Mesodermal cell (in vitro differentiated cells): ENCODE measurements at regions not wholly inside any gene's neighbourhood (a gene's known extent, or its start where the extent isn't known, plus 50 kb on each side); places are given as distances from the start of the nearest gene placed in this dataset.
"Not testable (repeated sequence)": the region's sequence is repeated elsewhere in the genome, so short reads cannot be mapped to it uniquely, and the experiment has no call there.

ENCODE experiments used
- H3K27ac ChIP-seq: 2 replicates; pipeline ENCODE4 v1.7.0; 2013; ENCODE audit warnings: mild to moderate bottlenecking, low read depth, low read length, moderate library complexity; ENCODE audit not compliant: severe bottlenecking
- H3K36me3 ChIP-seq: 2 replicates; pipeline ENCODE4 v1.7.1; 2013; ENCODE audit warnings: mild to moderate bottlenecking, low read length, moderate library complexity; ENCODE audit not compliant: control insufficient read depth, insufficient read depth
- H3K4me1 ChIP-seq: one replicate; pipeline ENCODE4 v1.7.1; 2013; ENCODE audit warnings: mild to moderate bottlenecking, low read length; ENCODE audit not compliant: insufficient read depth, control insufficient read depth, poor library complexity, severe bottlenecking
- H3K4me3 ChIP-seq: 2 replicates; pipeline ENCODE4 v1.7.0; 2013; ENCODE audit warnings: low read length, control low read depth, mild to moderate bottlenecking; ENCODE audit not compliant: insufficient read depth, poor library complexity, severe bottlenecking; ENCODE audit errors: extremely low read depth
- H3K9me3 ChIP-seq: 2 replicates; pipeline ENCODE4 v1.7.1; 2013; ENCODE audit warnings: mild to moderate bottlenecking, low read length, moderate library complexity; ENCODE audit not compliant: control insufficient read depth
- WGBS, 2 experiments: methylation state at CpG; one replicate each; pipeline ENCODE4 v1.1.5; 2013; ENCODE audit warnings: missing lambda C conversion rate in 2 of 2; ENCODE audit not compliant: insufficient coverage in 2 of 2; 5-methylcytosine and 5-hydroxymethylcytosine counted together

- Histone ChIP-seq H3K9me3 (no peaks in the 10 kb centered on the region), H3K27ac (no peak overlapping the region), H3K4me1 (peaks cover 7% of the 10 kb centered on the region), H3K36me3 (no peaks in the 10 kb centered on the region), H3K4me3 (no peak overlapping the region)
- WGBS, 2 experiments: 100% methylated on average over 2 of the region's 2 CpGs; no CpG with 5 or more reads in 1 of the 2 experiments
Measured at GRCh38 chr2:116317111-116317510, 1497.4 kb upstream of the DDX18 start.

DNA sequence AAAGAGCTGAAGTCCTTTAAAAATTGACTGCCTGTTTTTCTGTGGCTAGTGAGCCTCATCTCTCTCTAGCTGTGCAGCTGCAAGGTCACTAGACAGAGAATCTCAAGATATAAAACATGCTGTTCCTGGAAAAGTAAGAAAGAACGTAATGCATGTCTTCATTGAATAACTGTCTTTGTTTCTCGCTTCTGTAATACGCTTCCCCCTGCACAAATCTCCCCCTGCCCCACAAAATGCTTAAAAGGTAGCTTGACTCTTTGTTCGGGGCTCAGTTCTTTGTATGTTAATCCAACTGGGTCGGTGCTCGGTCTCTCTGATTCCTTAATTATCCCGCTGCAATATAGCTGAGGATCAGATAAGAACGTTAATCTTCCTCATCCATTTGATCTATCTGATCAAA, 1495.9 kb upstream of the DDX18 start:
- H3K27ac ChIP-seq, H3K4me3 ChIP-seq: not testable (repeated sequence)
- WGBS, 2 experiments: 76 to 100% methylated on average over 3 of the region's 8 CpGs

DNA sequence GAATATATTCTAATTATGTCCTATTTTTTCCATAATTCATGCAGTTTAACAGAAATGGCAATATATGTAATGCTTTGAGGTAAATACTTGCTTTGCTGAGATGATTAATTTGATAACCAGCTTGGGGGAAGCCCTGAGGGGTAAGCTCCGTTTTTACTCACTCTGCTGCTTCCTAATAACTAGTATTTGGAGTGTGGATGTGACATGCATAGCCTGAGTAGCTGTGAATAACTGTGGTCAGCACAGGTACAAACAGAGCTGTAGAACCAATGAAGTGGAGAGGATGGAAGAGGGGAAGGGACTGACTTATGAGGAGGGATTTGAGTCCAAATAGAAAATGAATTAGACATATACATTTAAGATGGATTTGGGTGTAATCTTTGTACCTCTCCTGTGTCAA, 1495.5 kb upstream of the DDX18 start:
- H3K4me3 ChIP-seq: no peak overlapping the region
- WGBS, 2 experiments: no CpG with 5 or more reads among the region's 1 CpG
- no peaks in the 10 kb centered on the region for H3K36me3 ChIP-seq
- H3K4me1 ChIP-seq: peaks cover 7% of the 10 kb centered on the region
- no peaks in the 10 kb centered on the region for H3K9me3 ChIP-seq
- H3K27ac ChIP-seq: no peak overlapping the region

More for the DNA sequence above, 1495.9 kb upstream of the DDX18 start:
- not testable (repeated sequence) for H3K36me3 ChIP-seq, H3K9me3 ChIP-seq, H3K4me1 ChIP-seq

DNA sequence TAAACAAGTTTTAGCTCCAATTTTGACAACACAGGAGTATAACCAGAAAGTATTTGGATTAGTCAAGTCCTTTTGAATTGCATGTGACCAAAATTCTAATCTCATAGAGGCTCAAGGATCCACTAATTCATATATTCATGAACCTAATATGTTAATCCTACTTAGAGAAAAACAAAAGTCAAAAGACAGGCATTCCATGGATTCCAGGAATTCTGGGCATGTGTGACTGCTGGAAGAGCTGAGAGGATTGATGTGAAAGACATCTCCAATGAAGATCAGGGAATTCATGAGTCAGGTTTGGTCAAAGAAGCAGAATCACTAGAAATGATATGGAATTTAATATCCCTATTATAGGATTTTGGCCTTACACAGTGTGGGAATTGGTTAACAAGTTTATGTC, 1494.6 kb upstream of the DDX18 start:
- Histone ChIP-seq H3K36me3 (no peaks in the 10 kb centered on the region), H3K27ac (no peak overlapping the region), H3K4me3 (no peak overlapping the region), H3K9me3 (no peaks in the 10 kb centered on the region), H3K4me1 (peaks cover 7% of the 10 kb centered on the region)

- Histone ChIP-seq H3K36me3 (no peaks in the 10 kb centered on the region), H3K4me1 (no peaks in the 10 kb centered on the region), H3K27ac (no peak overlapping the region), H3K9me3 (no peaks in the 10 kb centered on the region), H3K4me3 (no peak overlapping the region)
- 86% methylated on average over 2 of the region's 3 CpGs; no CpG with 5 or more reads in 1 of the 2 experiments for WGBS, 2 experiments
Measured at GRCh38 chr2:116329280-116329679, 1485.2 kb upstream of the DDX18 start.

DNA sequence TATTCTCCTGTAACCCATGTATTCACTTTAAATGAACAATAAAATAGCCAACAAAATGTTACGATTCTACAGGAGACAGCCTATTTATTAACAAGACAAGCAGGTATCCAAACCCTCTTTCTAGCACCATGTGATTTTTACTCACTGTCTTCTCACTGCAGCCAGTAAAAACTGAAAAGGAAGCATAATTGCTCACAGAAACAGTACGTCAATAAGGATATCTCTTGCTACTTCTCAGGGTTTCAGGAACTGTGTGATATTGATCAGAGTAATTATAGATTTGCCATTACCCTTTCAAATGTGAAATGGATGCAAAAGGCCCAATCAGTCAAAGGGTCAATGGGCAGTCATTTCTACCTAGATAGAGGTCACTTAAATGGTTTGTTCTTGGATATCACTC, 1473.8 kb upstream of the DDX18 start:
- H3K4me1 ChIP-seq: no peaks in the 10 kb centered on the region
- no peaks in the 10 kb centered on the region for H3K9me3 ChIP-seq
- 89 to 100% methylated on average over 1 to 2 of the region's 2 CpGs for WGBS, 2 experiments
- no peak overlapping the region for H3K27ac ChIP-seq
- H3K4me3 ChIP-seq: no peak overlapping the region
- no peaks in the 10 kb centered on the region for H3K36me3 ChIP-seq

GRCh38 chr2:116366212-116366611, 1448.3 kb upstream of the DDX18 start:
- H3K9me3 ChIP-seq: no peaks in the 10 kb centered on the region
- H3K36me3 ChIP-seq: no peaks in the 10 kb centered on the region
- H3K4me1 ChIP-seq: no peaks in the 10 kb centered on the region
- 71 to 81% methylated on average over 1 to 2 of the region's 6 CpGs for WGBS, 2 experiments
- H3K27ac ChIP-seq: no peak overlapping the region
- no peak overlapping the region for H3K4me3 ChIP-seq

DNA sequence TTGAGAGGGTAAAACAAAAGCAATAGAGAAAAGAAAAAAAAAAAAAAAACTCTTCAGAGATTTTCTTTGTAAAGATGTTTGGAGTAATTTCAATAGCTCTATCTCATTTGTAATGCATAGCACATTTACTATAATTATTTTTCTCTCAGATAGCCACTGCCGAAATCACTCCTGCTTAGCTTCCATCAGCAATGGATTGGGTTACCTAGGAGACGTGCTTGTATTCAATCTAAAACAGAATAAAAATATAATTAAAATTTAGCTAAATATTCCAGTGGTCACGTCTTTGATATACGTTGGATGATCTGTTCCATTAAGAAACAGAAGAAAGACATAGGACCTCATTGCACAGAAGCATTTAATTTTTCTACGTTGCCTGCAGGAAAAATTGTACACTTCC, 1435.7 kb upstream of the DDX18 start:
- 100% methylated on average over 2 of the region's 5 CpGs for WGBS, 2 experiments
- Histone ChIP-seq H3K27ac (no peak overlapping the region), H3K4me1 (no peaks in the 10 kb centered on the region), H3K9me3 (no peaks in the 10 kb centered on the region), H3K4me3 (no peak overlapping the region), H3K36me3 (no peaks in the 10 kb centered on the region)

DNA sequence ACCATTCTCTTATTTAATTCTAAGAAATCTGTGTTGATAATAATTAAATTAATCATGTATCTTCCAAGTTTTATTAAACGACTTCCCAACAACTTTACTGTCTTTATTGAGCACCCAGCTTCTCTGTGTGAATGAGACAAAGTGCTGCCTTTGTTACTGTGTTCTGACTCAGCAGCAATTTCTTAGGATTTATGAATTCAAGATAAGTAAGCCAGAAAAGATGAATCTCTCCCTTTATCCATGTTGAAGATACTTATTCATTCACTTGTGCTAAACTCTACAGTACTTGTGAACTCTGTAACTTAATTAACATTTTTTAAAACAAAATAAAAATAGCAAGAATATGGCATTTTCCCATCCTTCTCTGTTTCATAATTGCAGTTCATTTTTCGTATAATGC, 1403.3 kb upstream of the DDX18 start:
- no CpG with 5 or more reads among the region's 2 CpGs for WGBS, 2 experiments
- Histone ChIP-seq H3K9me3 (peaks cover 4% of the 10 kb centered on the region), H3K27ac (no peak overlapping the region), H3K4me1 (no peaks in the 10 kb centered on the region), H3K4me3 (no peak overlapping the region), H3K36me3 (no peaks in the 10 kb centered on the region)

DNA sequence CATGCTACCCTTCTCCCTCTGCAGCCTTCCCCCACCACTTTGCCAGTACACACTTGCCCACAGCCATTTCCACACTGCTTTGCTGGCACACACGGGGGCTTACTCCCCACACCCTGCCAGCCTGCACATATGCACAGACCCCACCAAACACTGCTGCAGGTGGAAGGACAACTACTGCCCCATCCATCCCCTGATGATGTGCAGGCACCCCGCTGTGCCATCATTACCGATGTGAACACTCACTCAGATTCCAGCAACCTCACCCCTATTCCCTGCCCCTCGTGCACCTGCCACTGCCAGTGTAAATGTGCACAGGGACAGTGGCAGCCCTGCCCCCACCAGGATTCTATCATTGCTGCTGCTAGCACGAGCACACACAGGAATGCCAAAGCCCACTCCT, 1400.8 kb upstream of the DDX18 start:
- Histone ChIP-seq H3K27ac (no peak overlapping the region), H3K4me1 (no peaks in the 10 kb centered on the region), H3K36me3 (no peaks in the 10 kb centered on the region), H3K4me3 (no peak overlapping the region), H3K9me3 (no peaks in the 10 kb centered on the region)
- WGBS, 2 experiments: 94% methylated on average over 2 to 3 of the region's 5 CpGs

GRCh38 chr2:116416731-116417377, 1397.6 kb upstream of the DDX18 start:
- H3K4me1 ChIP-seq: no peaks in the 10 kb centered on the region
- 100% methylated on average over 1 of the region's 3 CpGs; no CpG with 5 or more reads in 1 of the 2 experiments for WGBS, 2 experiments
- H3K9me3 ChIP-seq: no peaks in the 10 kb centered on the region
- H3K27ac ChIP-seq: no peak overlapping the region
- no peaks in the 10 kb centered on the region for H3K36me3 ChIP-seq
- H3K4me3 ChIP-seq: no peak overlapping the region
